A549 (cell line): ENCODE measurements at regions not wholly inside any gene's neighbourhood (a gene's known extent, or its start where the extent isn't known, plus 50 kb on each side); places are given as distances from the start of the nearest gene placed in this dataset.

ENCODE experiments used
- ATAC-seq, 2 experiments: fragments of 200-7000 bp in 1 of 2; fragments of >200 bp in 1 of 2; cut with Nextera tagmentation in 1 of 2; cut with Tn5 transposase in 1 of 2; 3 replicates each; pipeline versions ENCODE4 v1.8.0 to v1.9.1; 2018 to 2020; ENCODE audit warnings: mild to moderate bottlenecking in 1 of 2, moderate library complexity in 1 of 2
- CTCF ChIA-PET: fragments of 300-600 bp; sonication (Branson Sonifier 250); formaldehyde crosslinking; extraction: SDS; loops from one replicate; lab custom pipeline; 2021; ENCODE audit warnings: antibody characterized with exemption, inconsistent platforms; lab: Yijun Ruan, JAX
- POLR2A ChIA-PET: fragments of 350-600 bp; formaldehyde crosslinking; extraction: SDS; loops from one replicate; lab custom pipeline; 2021; ENCODE audit warnings: antibody characterized with exemption, inconsistent platforms; lab: Yijun Ruan, JAX
- DNase-seq, 2 experiments: peaks; one replicate each; pipeline versions ENCODE4 v3.0.0 to v3.0.0-alpha.2; 2011 to 2016; ENCODE audit warnings: low read depth in 1 of 2, low spot score in 1 of 2
- FAIRE-seq: peaks from 2 replicates; lab custom pipeline; 2011; peaks lifted over from hg19 to GRCh38; lab: Jason Lieb, UNC
- H3K27ac ChIP-seq, 2 experiments: fragments of >200 bp; sonication (Bioruptor Twin); formaldehyde crosslinking; 3 replicates each; pipeline ENCODE4 v1.5.1; 2016 to 2017
- H3K4me1 ChIP-seq: fragments of >200 bp; sonication (Bioruptor Twin); formaldehyde crosslinking; 3 replicates; pipeline ENCODE4 v1.6.1; 2016
- H3K4me2 ChIP-seq: fragments of >200 bp; sonication (Bioruptor Twin); formaldehyde crosslinking; 3 replicates; pipeline ENCODE4 v1.6.1; 2016
- H3K4me3 ChIP-seq: fragments of >200 bp; sonication (Bioruptor Twin); formaldehyde crosslinking; 3 replicates; pipeline ENCODE4 v1.5.1; 2016
- H3K9me3 ChIP-seq: fragments of >200 bp; sonication (Bioruptor Twin); formaldehyde crosslinking; 3 replicates; pipeline ENCODE4 v1.6.1; 2016
- BHLHE40 ChIP-seq: IDR thresholded peaks from 2 replicates; pipeline ENCODE4 v1.6.1; 2012; ENCODE audit warnings: low read depth, low read length, inconsistent platforms
- CBX8 ChIP-seq: fragments of 200-600 bp; sonication (generic); IDR thresholded peaks from 2 replicates; pipeline ENCODE4 v1.6.1; 2016
- CHD2 ChIP-seq: fragments of 150-350 bp; IDR thresholded peaks from 2 replicates; pipeline ENCODE4 v1.6.1; 2014; ENCODE audit warnings: low read length; ENCODE audit not compliant: partially characterized antibody
- CHD4 ChIP-seq: fragments of 200-600 bp; sonication (generic); IDR thresholded peaks from 2 replicates; pipeline ENCODE4 v1.6.1; 2016; ENCODE audit warnings: antibody characterized with exemption, mild to moderate bottlenecking, borderline replicate concordance
- CTCF ChIP-seq: fragments of >200 bp; sonication (Bioruptor Twin); formaldehyde crosslinking; IDR thresholded peaks from 3 replicates; pipeline ENCODE4 v1.5.1; 2016
- EHF ChIP-seq: fragments of 250-450 bp; sonication (Bioruptor Pico); IDR thresholded peaks from 2 replicates; pipeline ENCODE4 v1.5.0; 2020; ENCODE audit warnings: mild to moderate bottlenecking
- EP300 ChIP-seq, 2 experiments: fragments of >200 bp; sonication (Bioruptor Twin); formaldehyde crosslinking; IDR thresholded peaks; 2 replicates in 1 of 2; 3 replicates in 1 of 2; pipeline ENCODE4 v1.6.1; 2016 to 2017
- ESRRA ChIP-seq: fragments of 150-350 bp; IDR thresholded peaks from 2 replicates; pipeline ENCODE4 v1.6.1; 2014; ENCODE audit warnings: mild to moderate bottlenecking, low read length, borderline replicate concordance
- GATA3 ChIP-seq: IDR thresholded peaks from 2 replicates; pipeline ENCODE4 v1.6.1; 2012; ENCODE audit warnings: borderline replicate concordance
- HOXA7 ChIP-seq: fragments of 250-450 bp; sonication (Bioruptor Pico); IDR thresholded peaks from 2 replicates; pipeline ENCODE4 v1.5.0; 2020; ENCODE audit warnings: mild to moderate bottlenecking, moderate library complexity
- KDM1A ChIP-seq: fragments of 200-600 bp; sonication (generic); IDR thresholded peaks from 2 replicates; pipeline ENCODE4 v1.6.1; 2016; ENCODE audit warnings: low read depth, mild to moderate bottlenecking
- KDM5A ChIP-seq: fragments of 200-600 bp; sonication (generic); IDR thresholded peaks from 2 replicates; pipeline ENCODE4 v1.6.1; 2016; ENCODE audit warnings: antibody characterized with exemption, mild to moderate bottlenecking
- MAX ChIP-seq: IDR thresholded peaks from 2 replicates; pipeline ENCODE4 v1.6.1; 2012
- MYC ChIP-seq: IDR thresholded peaks from 2 replicates; pipeline ENCODE4 v1.6.1; 2012; ENCODE audit warnings: mild to moderate bottlenecking, inconsistent platforms, low read length, improper control_type of control experiment, borderline replicate concordance
- NR3C1 ChIP-seq: fragments of >200 bp; sonication (Bioruptor Twin); formaldehyde crosslinking; IDR thresholded peaks from 3 replicates; pipeline ENCODE4 v1.6.1; 2017
- PHF8 ChIP-seq: fragments of 200-600 bp; sonication (generic); IDR thresholded peaks from 2 replicates; pipeline ENCODE4 v1.6.1; 2016; ENCODE audit warnings: low read depth, mild to moderate bottlenecking, antibody characterized with exemption, moderate library complexity, borderline replicate concordance
- POLR2A ChIP-seq: IDR thresholded peaks from 2 replicates; pipeline ENCODE4 v1.6.1; 2012; ENCODE audit warnings: mild to moderate bottlenecking, low read length
- POLR2AphosphoS2 ChIP-seq: conservative IDR thresholded peaks from 2 replicates; pipeline ENCODE4 v1.6.1; 2012; ENCODE audit warnings: low read length, improper control_type of control experiment, inconsistent platforms
- RFX5 ChIP-seq: fragments of 450-650 bp; IDR thresholded peaks from 2 replicates; pipeline ENCODE4 v1.7.1; 2014; ENCODE audit warnings: antibody characterized with exemption, mild to moderate bottlenecking, moderate library complexity
- RNF2 ChIP-seq: fragments of 200-600 bp; sonication (generic); IDR thresholded peaks from 2 replicates; pipeline ENCODE4 v1.6.1; 2016; ENCODE audit warnings: low read depth, mild to moderate bottlenecking, antibody characterized with exemption, moderate library complexity, borderline replicate concordance
- SREBF2 ChIP-seq: fragments of 450-650 bp; IDR thresholded peaks from 2 replicates; pipeline ENCODE4 v1.6.1; 2014; ENCODE audit warnings: mild to moderate bottlenecking, moderate library complexity
- ZC3H11A ChIP-seq: fragments of 450-650 bp; IDR thresholded peaks from 2 replicates; pipeline ENCODE4 v1.6.1; 2014; ENCODE audit warnings: antibody characterized with exemption, mild to moderate bottlenecking
- ZFP36 ChIP-seq: fragments of 450-650 bp; IDR thresholded peaks from 2 replicates; pipeline ENCODE4 v1.6.1; 2014; ENCODE audit warnings: borderline replicate concordance; ENCODE audit not compliant: partially characterized antibody
- WGBS: methylation state at CpG from one replicate; pipeline ENCODE4 v1.1.6; 2017; ENCODE audit errors: missing lambda C conversion rate; 5-methylcytosine and 5-hydroxymethylcytosine counted together
- TF ChIP-seq, protein P1 (sequence below): IDR thresholded peaks from 2 replicates; pipeline ENCODE4 v1.6.1; 2012

DNA sequence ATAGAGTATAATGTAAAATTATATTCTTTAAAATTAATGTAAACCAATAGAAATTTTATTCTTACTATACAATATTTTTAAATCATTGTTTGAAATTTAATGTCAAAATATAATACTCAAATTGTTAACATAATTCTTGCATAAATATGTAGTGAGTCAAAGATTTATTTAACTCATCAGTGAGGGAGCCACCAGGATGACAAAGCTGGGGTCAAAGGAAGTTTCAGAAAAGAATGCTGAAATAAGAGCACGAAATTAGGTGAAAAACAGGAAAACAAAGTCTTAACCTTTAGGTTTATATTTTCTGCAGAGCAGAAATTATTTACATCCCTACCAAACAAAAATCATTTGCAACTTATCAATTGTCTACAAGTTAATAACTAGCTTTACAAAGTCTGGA, 74.1 kb downstream of the DIPK2A start:
- WGBS, result 0% methylated on average over 1 of the region's 1 CpG
- Histone ChIP-seq H3K27ac (no peak overlapping the region), H3K9me3 (no peaks in the 10 kb centered on the region), H3K4me2 (no peak overlapping the region), H3K4me1 (no peaks in the 10 kb centered on the region), H3K4me3 (no peak overlapping the region)
- POLR2A ChIA-PET, result no interaction called here
- FAIRE-seq, result no peak
- TF ChIP-seq, protein P1, sequence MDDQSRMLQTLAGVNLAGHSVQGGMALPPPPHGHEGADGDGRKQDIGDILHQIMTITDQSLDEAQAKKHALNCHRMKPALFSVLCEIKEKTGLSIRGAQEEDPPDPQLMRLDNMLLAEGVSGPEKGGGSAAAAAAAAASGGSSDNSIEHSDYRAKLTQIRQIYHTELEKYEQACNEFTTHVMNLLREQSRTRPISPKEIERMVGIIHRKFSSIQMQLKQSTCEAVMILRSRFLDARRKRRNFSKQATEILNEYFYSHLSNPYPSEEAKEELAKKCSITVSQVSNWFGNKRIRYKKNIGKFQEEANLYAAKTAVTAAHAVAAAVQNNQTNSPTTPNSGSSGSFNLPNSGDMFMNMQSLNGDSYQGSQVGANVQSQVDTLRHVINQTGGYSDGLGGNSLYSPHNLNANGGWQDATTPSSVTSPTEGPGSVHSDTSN, result no peak
- TF ChIP-seq PHF8 (no peak), RNF2 (no peak), MAX (no peak), POLR2A (no peak), CHD4 (no peak), HOXA7 (CRISPR knock-in tag) (no peak), POLR2AphosphoS2 (no peak)
- CTCF ChIA-PET, result no interaction called here
- no peak for ATAC-seq
- no peak for DNase-seq

GRCh38 chr3:144049374-144049773, 77.8 kb downstream of the DIPK2A start:
- WGBS, result 34% methylated on average over 5 of the region's 5 CpGs
- CTCF ChIA-PET, result no interaction called here
- FAIRE-seq (no peak), ATAC-seq (no peak), DNase-seq (no peak)
- Histone ChIP-seq H3K9me3 (no peaks in the 10 kb centered on the region), H3K4me1 (no peaks in the 10 kb centered on the region), H3K4me3 (no peak overlapping the region), H3K4me2 (no peak overlapping the region), H3K27ac (no peak overlapping the region)
- no peak for TF ChIP-seq RNF2
- TF ChIP-seq, protein P1, result no peak
- no peak for TF ChIP-seq BHLHE40
- TF ChIP-seq CBX8, result no peak
- TF ChIP-seq CHD2, result no peak
- no peak for TF ChIP-seq KDM5A
- no peak for TF ChIP-seq ZFP36
- no peak for TF ChIP-seq ESRRA
- TF ChIP-seq EHF (CRISPR knock-in tag), result no peak
- TF ChIP-seq GATA3, result no peak
- no peak for TF ChIP-seq MYC
- no peak for TF ChIP-seq RFX5
- no peak for TF ChIP-seq CTCF
- no peak for TF ChIP-seq KDM1A
- TF ChIP-seq ZC3H11A, result no peak
- TF ChIP-seq MAX, result no peak
- no peak for TF ChIP-seq SREBF2
- POLR2A ChIA-PET, result no interaction called here

DNA sequence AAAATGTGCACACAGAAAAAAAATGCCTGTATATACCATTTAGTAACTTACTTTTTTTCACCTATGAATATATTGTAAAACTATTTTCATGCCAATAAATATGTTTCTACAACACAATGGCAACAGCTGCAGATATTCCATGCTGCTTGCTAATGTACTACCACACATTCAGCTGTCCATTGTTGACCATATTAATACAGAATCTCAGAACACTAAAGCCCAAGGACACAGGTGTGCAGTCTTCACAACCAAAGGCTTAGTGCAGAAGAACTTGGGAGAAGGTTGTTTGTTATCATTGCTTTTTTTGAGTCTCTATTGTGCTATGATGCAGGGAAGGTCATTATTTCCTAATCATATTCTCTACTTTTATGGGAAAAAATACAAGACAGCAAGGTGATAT, 79.6 kb downstream of the DIPK2A start:
- DNase-seq (no peak), ATAC-seq (no peak), FAIRE-seq (no peak)
- no peak overlapping the region for H3K4me3 ChIP-seq
- H3K27ac ChIP-seq, result no peak overlapping the region
- ChIA-PET CTCF (no interaction called here), POLR2A (no interaction called here)
- H3K4me1 ChIP-seq, result no peaks in the 10 kb centered on the region
- no peak overlapping the region for H3K4me2 ChIP-seq
- H3K9me3 ChIP-seq, result no peaks in the 10 kb centered on the region
- TF ChIP-seq NR3C1, result no peak
- no peak for TF ChIP-seq MAX
- TF ChIP-seq EP300 (IDR thresholded peaks at IDR 0.05), result no peak
